ENCODE measurements at regions not wholly inside any gene's neighbourhood (a gene's known extent, or its start where the extent isn't known, plus 50 kb on each side); places are given as distances from the start of the nearest gene placed in this dataset.

GRCh38 chr5:152331718-152332117 lies 73.4 kb downstream of the NMUR2 start:
- TF ChIP-seq POLR2A (IDR thresholded peaks at IDR 0.05; ENCODE audit: low read depth, low read length) (no peak), TAF1 (IDR thresholded peaks at IDR 0.05; ENCODE audit: low read depth, low read length) (no peak), POLR2AphosphoS5 (IDR thresholded peaks at IDR 0.05; ENCODE audit: low read depth, low read length) (no peak), SPI1 (IDR thresholded peaks at IDR 0.05; ENCODE audit: low read depth, low read length) (no peak), PAX5 (IDR thresholded peaks at IDR 0.05; ENCODE audit: insufficient read depth, low read length, severe bottlenecking) (no peak)
